HG02571 (cell line): ENCODE measurements at regions not wholly inside any gene's neighbourhood (a gene's known extent, or its start where the extent isn't known, plus 50 kb on each side); places are given as distances from the start of the nearest gene placed in this dataset.
"Not testable (repeated sequence)": the region's sequence is repeated elsewhere in the genome, so short reads cannot be mapped to it uniquely, and the experiment has no call there.

Source experiments
- ATAC-seq: cut with Tn5 transposase; IDR thresholded peaks from one replicate; pipeline ENCODE4 v1.9.1; 2021; ENCODE audit warnings: mild to moderate bottlenecking, moderate library complexity; ENCODE audit not compliant: unreplicated experiment

GRCh38 chr13:87452281-87452680 lies 218.9 kb upstream of the SLITRK5 start:
- no peak for ATAC-seq

GRCh38 chr13:87453244-87453643 lies 217.9 kb upstream of the SLITRK5 start:
- ATAC-seq: no peak

DNA sequence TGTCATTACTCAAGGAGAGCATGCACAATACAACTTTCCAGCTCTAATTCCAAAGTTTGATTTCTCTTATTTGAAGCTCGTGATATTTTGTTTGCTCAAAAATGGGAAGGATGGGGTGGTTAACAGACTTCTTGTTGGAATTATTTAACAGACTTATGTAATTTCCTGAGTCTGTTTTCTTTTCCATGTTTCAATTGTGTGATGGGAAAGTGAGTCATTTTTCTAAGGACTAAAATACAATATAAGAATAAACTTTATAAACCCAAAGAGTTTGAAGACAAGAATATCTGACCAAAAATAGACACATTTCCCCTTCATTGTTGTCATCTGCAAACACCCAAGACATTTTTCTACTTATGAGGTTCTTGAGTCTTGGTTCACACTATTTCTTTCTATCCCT lies 211.8 kb upstream of the SLITRK5 start:
- ATAC-seq: no peak

DNA sequence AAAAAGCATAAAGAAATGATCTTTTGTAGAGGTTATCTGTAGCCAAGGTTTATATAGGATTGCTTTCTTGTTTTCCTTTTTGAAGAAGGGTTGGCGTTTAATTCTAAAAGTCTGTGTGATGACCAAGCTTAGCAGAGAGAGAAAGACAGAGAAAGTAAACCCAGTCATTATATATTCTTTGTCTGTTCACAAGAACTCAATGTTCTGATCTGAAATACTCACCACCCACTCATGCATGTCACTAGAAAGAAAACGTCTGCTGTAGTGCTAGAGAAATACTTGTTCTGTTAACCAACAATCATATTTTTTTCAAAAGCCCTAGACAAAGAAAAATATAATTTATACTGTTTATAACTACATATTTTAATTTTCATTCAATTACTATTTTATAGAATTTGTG lies 173.7 kb upstream of the SLITRK5 start:
- no peak for ATAC-seq

DNA sequence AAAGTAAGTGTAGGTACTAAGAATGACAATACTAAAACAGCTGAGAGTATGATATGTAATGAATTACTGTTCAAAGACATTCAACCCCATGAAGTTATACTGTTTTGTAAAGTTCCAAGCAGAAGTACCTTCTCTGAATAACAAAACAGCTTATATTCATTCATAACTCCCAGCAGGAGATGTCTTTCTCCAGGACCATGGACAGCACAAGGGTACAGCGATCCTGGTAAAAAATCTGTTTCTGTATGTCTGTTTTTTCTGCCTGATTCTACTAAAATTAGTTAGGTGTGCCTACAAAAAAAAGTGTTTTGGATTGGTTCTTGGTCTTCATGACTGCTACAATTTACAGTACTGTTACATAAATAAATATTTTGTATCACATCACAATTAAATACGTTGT lies 172.5 kb upstream of the SLITRK5 start:
- no peak for ATAC-seq

- ATAC-seq: no peak
Observed at GRCh38 chr13:87524775-87525174, 146.4 kb upstream of the SLITRK5 start.

- ATAC-seq: no peak
Observed at GRCh38 chr13:87533776-87534175, 137.4 kb upstream of the SLITRK5 start.

- no peak for ATAC-seq
Observed at GRCh38 chr13:87535911-87536310, 135.3 kb upstream of the SLITRK5 start.

DNA sequence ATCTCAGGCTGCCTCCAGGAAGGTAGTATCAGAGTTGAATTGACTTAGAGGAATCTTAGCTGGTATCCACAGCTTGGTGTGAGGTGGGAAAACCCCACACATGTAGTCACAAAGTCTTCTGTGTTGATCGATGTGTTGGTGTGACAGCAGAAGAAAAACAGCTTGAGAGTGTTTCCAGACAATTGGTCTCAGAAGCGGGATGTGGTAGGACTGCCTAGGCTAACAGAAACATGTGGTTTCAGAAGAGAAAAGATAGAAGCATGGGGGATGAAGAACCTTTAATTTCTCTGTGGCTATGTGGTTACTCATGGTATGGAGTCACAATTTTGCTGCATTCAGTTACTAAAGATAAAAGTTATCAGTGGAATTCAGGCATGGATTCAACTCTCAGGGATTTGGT lies 134.7 kb upstream of the SLITRK5 start:
- ATAC-seq: no peak

GRCh38 chr13:87536899-87537298 lies 134.3 kb upstream of the SLITRK5 start:
- peak; percentile 74 for ATAC-seq

GRCh38 chr13:87537951-87538350 lies 133.2 kb upstream of the SLITRK5 start:
- no peak for ATAC-seq

GRCh38 chr13:87538366-87539052 lies 132.7 kb upstream of the SLITRK5 start:
- ATAC-seq: no peak

GRCh38 chr13:87553142-87553541 lies 118.0 kb upstream of the SLITRK5 start:
- ATAC-seq: no peak

DNA sequence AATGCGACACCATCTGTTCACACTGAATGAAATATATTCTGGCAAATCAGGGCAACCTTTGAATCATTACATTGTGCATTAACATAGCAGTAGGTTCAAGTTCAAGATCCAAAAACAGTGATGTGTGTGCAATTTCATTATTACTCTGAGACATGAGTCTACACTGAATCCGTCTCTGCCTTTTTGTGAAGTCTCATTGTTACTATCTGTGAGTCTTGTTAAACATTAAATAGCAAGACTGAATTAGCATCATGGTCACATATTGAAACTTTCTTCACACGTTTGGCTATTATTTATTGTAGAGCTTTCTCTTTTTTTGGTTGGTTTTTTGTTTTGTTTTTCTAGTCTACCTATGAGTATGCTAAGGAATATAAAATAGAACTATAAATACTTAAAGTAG lies 117.1 kb upstream of the SLITRK5 start:
- ATAC-seq: no peak

DNA sequence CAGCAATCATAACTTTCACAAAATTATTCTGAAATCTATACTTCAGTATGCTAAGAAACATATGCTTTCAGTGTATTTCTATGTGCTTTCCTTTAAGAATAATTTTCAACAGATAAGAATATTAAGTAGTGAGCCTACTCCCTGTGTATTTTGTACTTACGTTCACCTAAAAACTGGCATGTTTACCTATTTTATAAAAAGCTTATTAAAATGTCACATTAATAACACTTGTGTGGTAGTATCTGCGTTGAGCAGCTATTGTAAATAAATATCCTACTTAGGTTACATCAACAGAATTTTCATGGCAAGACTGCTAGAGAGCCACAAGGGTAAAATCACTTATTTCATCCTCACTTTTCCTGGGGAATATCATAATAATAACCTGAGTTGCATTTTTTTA lies 113.4 kb upstream of the SLITRK5 start:
- ATAC-seq: no peak

- not testable (repeated sequence) for ATAC-seq
Observed at GRCh38 chr13:87561580-87561979, 109.6 kb upstream of the SLITRK5 start.

DNA sequence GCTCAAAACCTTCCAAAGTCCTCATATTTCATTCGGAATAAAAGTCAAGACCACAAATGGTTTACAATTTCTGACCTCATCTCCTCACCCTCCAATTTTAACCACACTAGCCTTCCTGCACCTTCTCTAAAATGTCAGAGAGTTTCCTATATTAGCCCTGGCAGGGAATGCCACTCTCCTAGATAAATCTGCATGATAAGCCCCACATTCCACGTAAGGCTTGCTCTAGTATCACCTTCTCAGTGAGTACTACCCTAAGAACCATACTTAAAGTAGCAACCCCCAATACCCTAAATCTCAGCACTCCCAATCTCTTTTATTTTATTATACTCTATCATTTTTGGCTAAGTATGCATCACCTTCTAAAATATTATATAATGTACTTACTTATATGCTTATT lies 100.5 kb upstream of the SLITRK5 start:
- ATAC-seq: no peak

GRCh38 chr13:87582399-87582798 lies 88.8 kb upstream of the SLITRK5 start:
- no peak for ATAC-seq

- ATAC-seq: no peak
Observed at GRCh38 chr13:87590518-87590917, 80.7 kb upstream of the SLITRK5 start.

GRCh38 chr13:87604437-87604836 lies 66.7 kb upstream of the SLITRK5 start:
- ATAC-seq: not testable (repeated sequence)

DNA sequence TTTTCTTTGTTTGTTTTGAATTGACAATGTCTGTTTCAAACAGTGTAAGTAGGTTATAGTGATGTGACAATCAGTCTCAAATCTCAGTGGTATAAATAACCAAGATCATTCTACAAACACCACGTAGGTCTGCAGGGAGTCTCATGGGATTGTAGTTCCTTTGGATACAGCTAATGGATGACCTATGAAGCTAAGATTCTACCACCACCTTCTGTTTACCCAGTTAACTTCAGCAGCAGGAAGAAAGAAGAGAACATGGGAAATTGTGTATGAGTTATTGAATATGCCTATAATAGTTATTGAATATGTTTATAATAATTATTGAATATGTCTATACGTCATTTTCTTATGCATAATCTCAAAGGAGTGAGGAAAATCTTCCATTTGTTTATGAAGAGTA lies 63.9 kb upstream of the SLITRK5 start:
- no peak for ATAC-seq

DNA sequence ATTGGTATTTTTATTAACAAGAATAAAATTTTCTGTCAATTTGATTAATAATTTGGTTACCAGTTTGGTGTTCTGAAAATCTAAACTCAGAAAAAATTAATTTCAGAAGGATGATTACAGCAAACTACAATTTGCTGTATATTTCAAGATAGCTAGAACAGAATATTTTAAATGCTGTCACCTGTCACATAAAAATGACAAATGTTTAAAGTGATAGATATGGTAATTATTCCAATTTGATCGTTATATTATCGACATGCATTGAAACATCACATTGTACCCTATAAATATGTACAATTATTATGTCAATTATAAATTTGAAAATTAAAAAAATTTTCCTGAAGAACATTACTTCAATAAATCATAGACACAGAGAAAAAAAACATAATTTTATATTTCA lies 56.9 kb upstream of the SLITRK5 start:
- no peak for ATAC-seq
